ENCODE measurements at regions not wholly inside any gene's neighbourhood (a gene's known extent, or its start where the extent isn't known, plus 50 kb on each side); places are given as distances from the start of the nearest gene placed in this dataset.

GRCh38 chr17:72069586-72070202 lies 51.1 kb upstream of the SOX9 start:
- TF ChIP-seq CTCF (conservative IDR thresholded peaks at IDR 0.05; ENCODE audit: low read depth, low read length): no peak
- no peak for TF ChIP-seq POLR2A (IDR thresholded peaks at IDR 0.05; ENCODE audit: low read depth, low read length)
- TF ChIP-seq FOS (IDR thresholded peaks at IDR 0.05; ENCODE audit: low read depth, low read length): no peak
- no peak for TF ChIP-seq USF2 (IDR thresholded peaks at IDR 0.05; ENCODE audit: low read depth, low read length)
- no peak for TF ChIP-seq ELK1 (IDR thresholded peaks at IDR 0.05; ENCODE audit: borderline replicate concordance, low read depth, low read length)
- TF ChIP-seq MAFK (IDR thresholded peaks at IDR 0.05; ENCODE audit: low read depth, low read length): no peak
- TF ChIP-seq BHLHE40 (IDR thresholded peaks at IDR 0.05; ENCODE audit: low read depth, low read length): no peak
- TF ChIP-seq CHD1 (IDR thresholded peaks at IDR 0.05; ENCODE audit: low read depth, low read length): no peak

Measured in IMR-90 (cell line).